ENCODE measurements at regions not wholly inside any gene's neighbourhood (a gene's known extent, or its start where the extent isn't known, plus 50 kb on each side); places are given as distances from the start of the nearest gene placed in this dataset.

DNA sequence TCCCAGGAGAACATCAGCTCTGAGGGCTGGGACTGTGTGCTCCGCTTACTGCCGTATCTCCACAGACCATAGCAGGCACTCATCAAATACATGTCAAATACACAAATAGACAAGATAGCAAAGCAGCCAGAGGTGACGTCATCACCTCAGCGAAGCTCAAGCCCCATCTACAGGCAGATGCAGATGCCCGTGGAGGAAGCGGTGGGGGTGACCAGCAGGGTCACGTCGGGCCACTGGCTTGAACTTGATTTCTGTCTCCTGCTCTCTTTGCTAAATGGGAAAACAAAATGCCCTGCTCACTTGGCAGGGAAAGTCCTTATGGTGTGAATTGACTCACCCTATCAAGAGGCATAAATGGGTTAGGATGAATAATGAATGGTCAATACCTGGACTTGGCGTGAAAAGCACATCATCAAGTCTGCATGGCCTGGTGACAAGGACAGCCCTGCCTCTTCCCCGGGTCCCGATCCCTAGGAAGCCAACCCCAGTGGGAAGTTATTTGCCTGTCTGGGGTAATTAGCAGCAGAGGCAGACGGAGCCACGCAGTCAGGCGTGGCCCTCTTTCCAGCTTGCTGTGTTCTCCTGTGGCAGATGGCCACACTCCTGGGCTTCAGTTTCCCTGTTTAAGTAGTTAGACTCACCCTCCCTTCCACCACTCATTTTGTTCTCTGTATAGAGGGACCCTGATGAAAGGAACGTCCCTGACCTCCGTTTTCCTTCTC is 536.0 kb downstream of the NPHP4 start:
- no peak for DNase-seq

DNA sequence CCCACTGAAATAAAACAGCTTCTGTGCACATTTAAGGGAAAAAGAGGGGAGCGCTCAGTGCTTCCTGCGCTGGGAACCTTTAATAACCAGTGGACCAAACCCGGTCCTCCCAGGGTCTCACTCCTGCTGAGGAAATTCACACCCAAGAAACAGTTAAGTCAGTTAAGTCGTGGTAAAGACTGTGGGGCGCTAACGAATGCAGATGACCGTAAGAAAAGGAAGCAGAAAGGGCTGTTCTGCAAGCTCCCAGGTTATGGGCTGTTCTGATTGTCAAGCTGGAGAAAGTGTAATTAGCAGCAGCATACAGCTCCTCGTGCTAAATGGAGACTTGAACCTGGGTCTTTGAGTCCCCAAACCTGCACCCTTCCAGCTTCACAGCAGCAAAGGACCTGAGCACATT is 536.6 kb downstream of the NPHP4 start:
- DNase-seq, result no peak

DNA sequence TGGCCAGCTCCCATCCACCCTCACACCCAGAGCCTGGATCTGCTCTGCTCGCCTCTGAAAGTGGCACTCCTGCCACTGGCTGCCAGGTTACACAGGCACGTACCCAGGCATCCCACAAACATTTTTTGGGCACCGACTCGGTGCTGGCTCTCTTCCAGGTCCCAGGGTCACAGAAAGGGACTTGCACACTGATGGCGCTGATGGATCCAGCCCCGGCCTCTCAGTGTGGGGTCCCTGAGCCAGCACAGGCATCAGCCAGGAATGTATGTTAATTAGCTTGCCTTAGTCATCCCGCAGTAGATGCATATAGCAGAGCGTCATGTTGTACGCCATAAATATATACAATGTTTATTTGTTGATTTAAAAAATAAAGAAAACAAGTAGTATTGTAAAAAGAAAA is 537.2 kb downstream of the NPHP4 start:
- no peak for DNase-seq

DNA sequence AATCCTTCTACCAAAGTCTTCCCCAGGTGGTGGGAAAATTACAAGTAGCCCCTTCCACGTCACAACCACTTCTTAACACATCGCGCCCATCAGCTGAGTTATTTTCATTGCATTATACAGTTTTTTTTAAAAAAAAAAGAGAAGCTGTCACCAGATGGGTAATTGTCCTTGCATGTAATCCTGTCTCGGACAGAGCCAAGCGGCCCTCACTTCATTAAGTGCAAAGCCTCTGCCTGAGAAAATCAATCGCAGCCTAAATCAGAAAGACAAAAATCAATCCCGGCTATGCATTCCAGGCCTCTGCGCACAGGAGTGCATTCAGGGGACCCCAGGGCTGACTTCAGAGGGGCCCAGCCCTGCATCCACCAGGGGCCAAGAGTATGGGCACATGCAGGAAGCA is 538.9 kb downstream of the NPHP4 start:
- no peak for DNase-seq

DNA sequence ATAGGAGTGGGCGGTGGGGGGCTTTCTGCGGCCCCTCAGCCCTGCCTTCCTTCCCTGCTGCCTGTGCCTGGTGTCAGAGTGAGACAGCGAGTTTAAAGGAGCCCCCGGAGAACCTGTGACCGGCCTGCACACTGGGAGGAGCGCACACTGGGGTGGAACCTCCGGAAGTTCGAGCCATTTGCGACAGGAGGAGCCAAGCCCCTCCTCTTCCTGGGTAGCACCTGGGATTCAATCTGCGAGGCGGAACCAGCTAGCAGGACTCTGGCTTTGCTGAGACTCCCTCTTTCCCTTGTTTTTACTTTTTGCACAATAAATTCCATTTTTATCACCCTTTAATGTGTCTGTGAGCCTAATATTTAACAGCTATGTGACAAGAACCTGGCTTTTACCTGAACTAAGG is 540.6 kb downstream of the NPHP4 start:
- no peak for DNase-seq

DNA sequence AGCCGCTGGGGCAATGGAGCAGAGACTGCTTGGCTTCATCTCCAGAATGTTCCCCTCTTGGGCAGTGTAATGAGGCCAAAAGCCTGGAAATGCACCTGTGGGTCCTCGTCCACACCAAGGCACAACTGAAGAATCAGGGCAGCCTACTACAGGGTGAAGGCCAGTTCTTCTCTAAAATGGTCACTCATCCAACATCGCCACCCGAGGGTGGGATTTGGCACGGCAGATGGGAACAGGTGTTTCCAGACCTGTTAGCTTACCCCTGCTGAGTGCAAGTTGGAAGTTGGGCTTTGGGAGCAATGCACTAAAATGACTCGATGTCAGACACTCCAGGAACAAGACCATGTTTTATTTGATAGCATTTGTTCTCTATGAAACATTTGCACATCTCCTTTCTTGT is 543.7 kb downstream of the NPHP4 start:
- no peak for DNase-seq

DNA sequence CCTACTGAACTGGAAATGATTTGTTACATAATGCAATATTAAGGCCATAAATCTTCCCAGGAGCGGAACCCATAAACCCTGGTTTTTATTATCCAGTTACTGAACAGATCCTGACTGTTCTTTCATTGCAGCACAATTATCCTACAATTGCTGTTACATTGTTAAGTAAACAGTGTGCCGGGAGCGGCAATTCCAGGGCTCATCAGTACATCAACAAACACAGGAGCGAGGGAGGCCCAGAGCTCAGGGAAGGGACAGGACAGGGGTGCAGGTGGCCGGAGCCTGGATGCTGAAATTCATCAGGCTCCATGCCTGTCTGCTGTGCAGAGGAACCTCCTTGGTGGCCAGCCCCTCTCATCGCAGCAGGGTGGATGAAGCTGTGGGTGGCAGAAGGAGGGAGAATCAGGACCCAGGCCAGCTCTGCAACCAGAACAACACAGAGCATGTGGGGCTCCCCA is 544.7 kb downstream of the NPHP4 start:
- no peak for DNase-seq

DNA sequence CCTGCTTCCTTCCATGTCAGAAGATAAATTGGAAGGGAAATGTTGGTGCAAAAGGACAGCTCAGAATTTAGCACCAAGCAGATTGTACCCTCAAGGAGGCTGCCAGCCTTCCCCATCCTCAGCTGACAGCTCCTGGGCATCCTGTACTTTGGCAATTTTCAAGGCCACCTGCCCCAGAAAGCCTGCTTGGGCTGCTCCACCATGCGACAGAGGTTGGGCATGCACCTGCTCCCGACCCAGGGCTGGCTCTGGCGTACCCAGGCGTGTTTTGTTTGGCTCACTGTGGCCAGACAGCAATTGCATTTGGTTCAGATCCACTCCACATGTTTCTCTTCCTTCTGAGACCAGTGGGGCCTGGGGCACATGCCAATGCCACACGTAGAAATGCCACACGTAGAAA is 547.8 kb downstream of the NPHP4 start:
- no peak for DNase-seq

DNA sequence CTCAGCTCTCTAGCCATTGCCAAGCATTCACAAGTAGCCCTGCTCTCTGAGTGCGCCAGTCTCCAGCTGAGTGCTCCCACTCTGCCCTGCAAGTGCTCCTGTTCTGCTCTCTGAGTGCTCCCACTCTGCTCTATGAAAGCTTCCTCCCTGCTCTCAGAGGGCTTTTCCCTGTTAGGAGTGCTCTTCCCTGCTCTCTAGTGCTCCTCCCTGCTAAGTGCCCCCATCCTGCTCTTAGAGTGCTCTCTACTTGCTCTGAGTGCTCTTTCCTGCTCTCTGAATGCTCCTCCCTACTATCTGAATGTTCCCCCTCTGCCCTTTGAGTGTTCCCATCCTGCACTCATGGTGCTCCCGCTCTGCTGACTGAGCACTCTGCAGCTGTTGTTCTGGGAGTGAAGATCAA is 555.4 kb downstream of the NPHP4 start:
- no peak for DNase-seq

DNA sequence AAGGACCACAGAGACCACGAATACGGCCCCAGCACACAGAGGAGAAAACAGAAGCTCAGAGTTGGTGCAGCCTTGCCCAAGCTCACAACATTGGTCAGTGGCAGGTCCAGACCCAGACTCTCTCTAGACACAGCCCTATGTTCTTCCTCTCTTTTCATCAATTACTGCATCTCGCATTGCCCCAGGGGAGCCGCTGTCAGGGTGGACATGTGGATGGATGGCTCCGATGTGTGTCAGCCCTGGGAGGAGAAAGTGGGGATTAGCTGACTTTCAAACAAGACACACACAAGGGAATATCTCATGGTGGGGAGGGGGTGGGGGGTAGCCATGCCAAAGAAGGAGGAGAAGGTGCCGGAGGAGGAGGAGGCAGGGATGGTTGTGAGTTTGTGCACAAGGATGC is 556.8 kb downstream of the NPHP4 start:
- DNase-seq, result no peak

DNA sequence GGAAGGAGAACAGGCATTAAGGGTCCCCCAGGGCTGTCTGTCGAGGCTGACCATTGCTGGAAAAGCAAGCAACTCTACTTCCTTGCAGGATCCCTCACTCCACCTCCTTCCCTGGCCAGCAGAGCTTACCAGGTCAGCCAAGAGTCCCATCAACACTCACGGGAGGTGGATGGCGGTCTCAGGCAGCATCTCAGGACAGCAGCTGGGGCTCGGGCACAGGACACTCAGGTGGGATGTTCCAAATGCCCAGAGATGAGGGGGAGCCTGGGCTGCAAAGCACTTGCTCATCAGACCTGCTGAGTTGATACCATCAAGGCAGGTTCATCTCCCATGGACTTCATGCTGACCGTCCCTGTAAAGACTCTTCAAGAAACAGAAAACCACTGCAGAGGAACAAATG is 559.8 kb downstream of the NPHP4 start:
- no peak for DNase-seq

DNA sequence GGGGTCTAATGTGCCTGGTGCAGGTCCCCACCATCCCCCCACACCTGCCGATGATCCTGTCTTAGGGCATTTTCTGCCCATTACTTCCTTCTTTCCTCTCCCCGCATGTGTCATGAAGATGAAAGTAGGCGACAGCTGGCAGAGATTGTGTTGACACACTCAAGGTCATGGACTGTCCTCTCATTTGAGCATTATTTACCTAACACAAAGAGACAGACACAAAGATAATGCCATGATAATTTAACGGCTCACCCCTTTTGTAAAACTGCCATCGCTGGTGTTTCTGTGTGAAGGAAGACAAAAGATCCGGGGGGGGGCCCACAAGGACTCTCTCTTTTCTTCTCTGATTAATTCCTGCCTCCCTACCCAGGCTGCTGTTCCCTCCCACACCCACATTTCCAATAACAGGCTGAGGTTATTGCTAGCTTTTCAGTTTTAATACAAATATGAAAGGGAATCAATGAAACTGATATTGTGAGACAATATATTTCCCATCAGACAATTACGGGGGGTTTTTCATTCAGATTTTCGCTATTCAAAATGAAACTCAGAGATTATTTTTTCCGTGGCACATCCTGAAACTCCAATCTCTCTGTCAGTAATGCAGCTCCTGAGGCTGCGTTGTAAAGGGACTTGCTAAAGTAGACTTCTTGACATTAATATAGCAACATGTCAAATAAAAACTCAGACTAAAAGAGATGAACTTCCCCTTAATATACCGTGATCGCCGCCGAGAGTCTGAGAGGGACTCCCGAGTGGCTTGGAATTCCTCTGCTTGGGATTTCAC is 561.1 kb downstream of the NPHP4 start:
- DNase-seq, result no peak

DNA sequence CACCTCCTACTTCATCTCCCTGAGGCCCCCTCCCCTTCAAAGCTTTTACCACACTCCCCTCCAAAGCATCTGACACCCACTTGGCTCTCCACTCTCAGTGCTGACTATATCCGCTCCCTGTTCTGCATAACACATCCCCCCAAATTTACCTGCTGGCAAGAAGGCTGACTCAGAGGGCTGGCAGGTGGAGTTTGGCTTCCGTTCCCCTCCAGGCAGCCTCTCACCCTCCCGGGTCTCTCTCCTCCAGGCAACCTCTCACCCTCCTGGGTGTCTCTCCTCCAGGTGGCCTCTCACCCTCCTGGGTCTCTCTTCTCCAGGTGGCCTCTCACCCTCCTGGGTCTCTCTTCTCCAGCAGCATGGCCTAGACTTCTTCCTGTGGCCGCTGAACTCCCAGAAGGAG is 562.1 kb downstream of the NPHP4 start:
- no peak for DNase-seq

DNA sequence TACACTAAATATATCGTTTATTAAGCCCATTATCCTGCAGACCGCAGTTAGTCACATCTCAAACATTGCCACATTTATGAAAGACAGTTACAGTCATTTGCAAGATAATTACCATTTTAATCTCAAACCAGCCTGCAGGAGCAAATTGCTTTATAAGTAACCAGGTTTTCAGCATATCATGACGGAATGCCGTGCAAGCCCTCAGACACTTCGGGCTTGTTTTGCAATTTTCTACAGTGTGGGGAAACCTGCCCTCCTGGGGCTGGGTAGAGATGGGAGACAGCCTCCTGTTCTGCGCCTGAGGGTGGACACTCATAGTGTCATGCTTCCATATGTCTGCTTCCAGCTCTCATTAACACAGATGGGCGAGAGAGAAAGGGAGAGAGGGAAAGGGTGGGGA is 563.9 kb downstream of the NPHP4 start:
- DNase-seq, result no peak

DNA sequence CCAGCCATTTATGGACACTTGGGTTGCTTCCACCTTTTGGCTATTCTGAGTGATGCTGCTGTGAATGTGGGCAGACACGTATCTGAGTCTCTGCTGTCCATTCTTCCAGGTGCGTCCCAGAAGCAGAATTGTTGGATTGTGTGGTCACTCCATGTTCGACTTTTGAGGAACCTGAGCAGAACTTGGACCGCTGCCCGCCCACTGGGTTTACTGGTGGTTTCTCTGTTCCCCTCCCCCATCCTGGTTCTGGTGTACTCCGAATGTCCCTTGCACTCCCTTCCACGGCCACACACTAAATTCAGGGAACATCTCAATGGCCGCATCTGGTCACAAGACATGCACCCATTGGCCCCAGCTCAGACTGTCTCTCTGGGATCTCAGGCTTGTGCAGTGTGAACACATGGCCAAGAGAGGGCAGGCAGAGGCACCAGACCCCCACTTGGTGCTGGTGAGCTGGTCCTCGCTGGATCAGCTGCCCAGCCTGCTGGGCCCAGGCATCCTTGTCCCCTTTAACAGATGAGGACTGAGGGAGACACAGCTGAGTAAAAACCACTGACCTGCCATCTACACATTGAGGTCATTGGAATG is 565.1 kb downstream of the NPHP4 start:
- no peak for DNase-seq

DNA sequence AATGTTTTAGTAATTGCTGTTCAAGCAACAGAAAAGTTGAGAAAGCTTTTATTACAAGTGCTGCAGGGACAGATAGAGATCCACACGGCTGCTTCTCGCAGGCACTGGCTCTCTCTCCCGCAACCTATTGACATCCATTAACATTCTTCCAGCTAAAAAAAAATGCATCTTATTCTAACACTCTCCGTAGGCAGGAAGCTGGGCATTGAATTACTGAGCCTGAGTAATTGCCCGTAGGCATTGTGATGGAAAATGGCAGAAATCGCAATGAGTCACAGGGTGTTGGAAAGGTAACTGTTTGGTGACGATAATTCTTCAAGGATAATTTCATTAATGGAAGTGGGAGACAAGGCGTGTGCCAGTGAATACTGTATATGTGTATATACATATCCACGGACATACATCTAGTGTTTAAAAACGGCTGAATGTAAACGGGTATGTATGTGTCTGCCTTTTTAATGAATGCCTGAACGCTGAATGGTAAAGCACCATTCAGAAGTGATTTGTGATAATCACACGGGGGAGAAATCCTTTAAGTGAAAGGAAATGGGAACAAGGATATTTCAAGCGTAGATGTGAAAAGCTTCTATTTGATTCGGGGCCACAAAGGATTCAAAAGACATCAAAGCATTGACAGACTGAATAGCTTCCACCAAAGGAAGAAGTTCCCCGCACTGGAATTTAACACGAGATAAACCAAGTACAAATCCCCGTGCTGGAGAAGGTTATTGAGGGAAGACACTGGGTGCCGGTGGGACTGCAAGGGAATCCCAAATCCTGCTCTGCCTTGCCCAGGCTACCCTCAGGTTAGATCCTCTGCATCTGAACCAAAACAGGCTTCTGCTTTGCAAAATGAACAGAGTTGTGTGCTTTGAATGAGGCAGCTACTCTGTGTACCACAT is 567.2 kb downstream of the NPHP4 start:
- no peak for DNase-seq

DNA sequence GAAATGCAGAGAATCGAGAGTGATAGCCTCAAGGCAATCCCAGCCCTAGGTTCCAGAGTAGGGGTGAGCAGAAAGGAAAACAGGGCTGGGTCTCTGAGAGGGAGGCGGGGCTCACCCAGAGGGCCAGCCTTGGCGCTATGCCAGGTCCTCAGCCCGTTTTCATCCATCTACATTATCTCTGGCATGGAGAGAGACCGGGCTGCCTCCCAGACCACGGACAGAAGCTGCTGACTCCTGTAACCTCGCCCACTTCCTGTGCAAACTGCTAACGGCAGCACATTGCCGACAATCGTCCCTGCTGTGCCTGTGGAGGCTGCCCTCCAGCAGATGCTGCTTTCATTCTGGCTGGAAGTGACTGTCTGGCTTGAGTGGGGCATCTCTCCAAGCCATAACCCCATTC is 569.1 kb downstream of the NPHP4 start:
- DNase-seq, result no peak

DNA sequence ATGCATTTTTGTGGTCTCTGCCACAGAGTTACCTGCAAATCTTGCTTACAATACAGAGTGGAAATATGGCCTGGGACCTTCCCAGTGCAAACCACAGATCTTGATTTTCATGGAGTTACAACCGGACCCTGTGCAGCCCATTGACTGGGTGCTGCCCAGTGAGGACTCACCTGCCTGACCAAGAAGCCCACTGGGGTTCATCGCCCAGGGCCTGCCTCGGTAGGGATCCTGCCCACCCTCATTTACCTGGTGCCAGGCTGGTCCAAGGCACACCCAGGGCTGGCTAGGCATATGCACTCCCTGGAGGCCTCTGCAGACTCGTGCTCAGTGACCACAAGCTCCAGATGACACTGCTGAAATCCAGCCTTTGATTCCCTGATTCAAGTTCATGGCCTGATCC is 572.7 kb downstream of the NPHP4 start:
- DNase-seq, result no peak

DNA sequence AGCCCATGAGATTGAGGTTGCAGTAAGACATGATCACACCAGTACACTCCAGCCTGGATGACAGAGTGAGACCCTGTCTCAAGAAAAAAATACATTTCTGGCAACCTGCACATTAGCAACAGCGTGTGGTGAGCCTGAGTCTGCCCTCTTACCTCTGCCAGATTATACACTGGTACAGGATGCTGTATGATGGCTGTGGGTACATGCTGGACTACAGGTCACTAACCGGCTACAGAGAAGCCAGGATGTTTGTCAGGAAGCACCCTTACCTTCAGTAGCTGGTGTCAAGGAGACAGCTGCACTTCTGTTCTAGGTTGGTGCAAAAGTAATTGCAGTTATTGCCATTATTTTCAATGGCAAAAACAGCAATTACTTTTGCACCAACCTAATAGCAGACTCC is 575.7 kb downstream of the NPHP4 start:
- no peak for DNase-seq

DNA sequence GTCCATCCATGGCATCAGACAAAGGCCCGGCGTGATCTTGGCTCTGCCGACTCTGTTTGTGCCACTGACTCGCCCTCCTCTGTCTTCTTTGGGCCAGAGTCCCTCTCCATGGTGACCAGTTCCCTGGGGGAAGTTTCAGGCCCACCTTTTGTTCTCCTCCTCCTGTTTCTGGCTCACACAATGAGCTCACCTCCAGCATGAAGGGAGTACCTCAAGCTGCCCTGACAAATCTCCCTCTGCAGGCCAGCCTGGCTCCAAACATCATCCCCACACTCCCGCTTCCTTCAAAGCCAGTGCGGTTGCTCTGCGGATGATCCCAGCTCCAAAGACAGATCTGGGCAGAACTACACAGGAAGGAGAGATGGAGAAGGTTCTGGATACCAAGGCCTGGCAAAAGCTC is 576.6 kb downstream of the NPHP4 start:
- DNase-seq, result no peak

DNA sequence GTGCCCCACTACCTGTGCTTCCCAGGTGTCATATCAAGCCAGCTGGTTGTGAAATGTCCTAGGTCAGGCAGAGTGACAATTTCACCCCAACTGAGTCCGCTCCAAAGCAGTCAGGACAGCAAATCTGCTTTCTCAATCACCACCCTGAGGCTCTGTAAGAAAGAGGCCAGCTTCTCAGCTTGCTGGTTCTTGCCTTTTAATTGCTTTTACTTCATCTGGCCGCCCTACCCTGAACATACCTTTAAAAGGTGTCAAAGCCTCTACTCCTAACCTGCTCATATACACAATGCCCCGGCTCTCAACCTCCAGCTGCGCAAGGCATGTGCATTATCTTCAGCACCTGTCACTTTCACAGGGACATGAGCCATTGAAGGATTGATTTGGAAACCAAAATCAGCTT is 581.6 kb downstream of the NPHP4 start:
- no peak for DNase-seq

DNA sequence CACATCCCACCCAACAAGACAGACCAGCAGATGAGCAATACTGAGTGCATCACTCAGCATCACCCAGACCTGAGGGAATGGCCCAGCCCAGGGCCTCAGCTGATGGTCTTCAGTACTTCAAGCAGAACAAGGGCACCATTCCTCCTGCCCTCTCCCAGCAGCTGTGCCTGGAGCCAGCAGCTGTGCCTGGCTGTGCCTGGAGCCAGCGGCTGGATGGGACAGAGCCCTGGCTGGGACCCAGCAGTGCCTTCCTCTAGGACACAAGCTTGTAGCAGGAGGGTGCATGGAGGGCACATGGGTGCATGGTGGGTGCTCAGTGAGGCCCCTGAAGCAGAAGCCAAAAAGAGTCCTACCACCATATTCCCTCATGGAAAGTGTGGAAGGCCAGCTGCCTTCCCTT is 583.8 kb downstream of the NPHP4 start:
- no peak for DNase-seq

DNA sequence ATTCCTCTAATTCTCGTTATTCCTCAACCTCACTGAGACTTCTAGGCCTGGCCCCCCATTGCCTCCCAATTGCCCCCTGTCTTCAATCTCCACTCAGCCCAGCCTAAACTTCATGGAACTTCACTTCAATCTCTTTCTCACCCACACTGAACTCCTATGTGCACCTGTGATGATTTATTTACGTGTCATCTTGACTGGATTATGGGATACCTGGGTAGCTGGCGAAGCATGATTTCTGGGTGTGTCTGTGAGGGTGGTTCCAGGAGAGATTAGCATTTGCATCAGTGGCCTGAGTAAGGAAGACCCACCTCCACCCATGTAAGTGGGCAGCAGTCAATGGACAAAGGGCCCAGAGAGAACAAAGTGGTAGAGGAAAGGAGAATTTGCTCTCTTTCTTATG is 587.0 kb downstream of the NPHP4 start:
- no peak for DNase-seq
